ENCODE measurements at regions not wholly inside any gene's neighbourhood (a gene's known extent, or its start where the extent isn't known, plus 50 kb on each side); places are given as distances from the start of the nearest gene placed in this dataset.

GRCh38 chr14:97564334-97564733, 767.2 kb downstream of the VRK1 start:
- TF ChIP-seq POLR2A (IDR thresholded peaks at IDR 0.05; ENCODE audit: low read depth, low read length): no peak
- FAIRE-seq: no peak
- DNase-seq (ENCODE audit: insufficient read length, low spot score): no peak

DNA sequence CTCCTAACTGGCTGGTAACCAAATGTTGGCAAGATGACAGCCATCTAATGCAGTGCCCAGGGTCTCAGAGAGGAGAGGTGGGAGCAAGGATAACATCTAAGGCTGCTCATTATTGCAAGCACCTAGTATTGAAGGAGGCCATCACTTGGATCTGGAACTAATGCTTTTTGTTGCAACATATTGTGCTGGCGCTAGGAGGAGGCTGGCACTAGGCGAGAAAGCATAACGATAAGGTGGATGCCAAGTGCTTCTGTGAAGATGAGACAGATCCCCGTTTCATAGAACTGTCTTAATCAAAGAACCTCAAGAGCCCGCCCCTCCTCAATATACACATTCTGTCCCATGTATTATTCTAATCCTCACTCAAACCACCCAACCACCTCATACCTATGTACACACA, 774.0 kb downstream of the VRK1 start:
- DNase-seq (ENCODE audit: insufficient read length, low spot score): no peak
- no peak for FAIRE-seq
- no peak for TF ChIP-seq POLR2A (IDR thresholded peaks at IDR 0.05; ENCODE audit: low read depth, low read length)

GRCh38 chr14:97571866-97572555, 774.8 kb downstream of the VRK1 start:
- no peak for TF ChIP-seq POLR2A (IDR thresholded peaks at IDR 0.05; ENCODE audit: low read depth, low read length)
- no peak for FAIRE-seq
- no peak for DNase-seq (ENCODE audit: insufficient read length, low spot score)

DNA sequence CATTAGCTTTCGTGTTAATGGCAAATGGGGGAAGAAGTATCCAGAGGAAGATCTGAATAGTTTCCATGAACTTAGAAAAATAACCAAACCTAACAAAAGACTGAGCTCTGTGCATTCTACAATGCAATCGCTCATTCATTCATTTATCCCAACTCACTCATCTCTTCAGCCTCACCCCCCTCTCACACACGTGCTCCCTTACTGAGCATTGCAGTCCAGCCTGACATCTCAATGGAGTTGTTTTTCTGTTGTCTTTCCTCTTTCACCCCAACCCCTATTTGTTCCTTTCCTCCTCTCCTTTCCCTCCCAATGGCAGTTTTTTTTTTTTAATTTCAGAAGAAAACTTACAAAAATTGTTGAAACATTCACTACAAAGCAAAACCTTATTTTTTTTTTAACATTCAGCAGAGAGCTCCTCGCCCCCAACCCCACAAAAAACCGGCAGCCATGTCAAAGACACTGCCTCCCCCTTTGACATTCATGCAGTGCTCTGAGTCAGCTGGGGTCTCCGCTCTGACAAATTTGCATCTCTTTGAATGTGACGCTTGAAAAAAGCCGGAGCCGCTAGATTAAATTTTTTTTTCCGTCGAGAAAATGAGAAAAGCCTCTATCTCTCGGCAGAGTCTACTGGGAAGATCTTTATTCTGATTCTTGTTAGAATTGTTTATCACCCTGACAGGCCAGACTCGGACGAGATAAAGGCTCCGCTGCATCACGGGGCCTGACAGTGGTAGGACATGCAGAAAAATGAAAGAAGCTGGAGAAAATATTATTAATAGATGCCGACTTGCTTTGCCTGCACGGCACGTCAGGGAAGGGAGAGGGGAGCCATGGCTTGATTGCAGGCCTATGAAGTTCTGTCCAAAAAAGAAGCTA, 775.6 kb downstream of the VRK1 start:
- no peak for DNase-seq (ENCODE audit: insufficient read length, low spot score)
- no peak for FAIRE-seq
- no peak for TF ChIP-seq POLR2A (IDR thresholded peaks at IDR 0.05; ENCODE audit: low read depth, low read length)

DNA sequence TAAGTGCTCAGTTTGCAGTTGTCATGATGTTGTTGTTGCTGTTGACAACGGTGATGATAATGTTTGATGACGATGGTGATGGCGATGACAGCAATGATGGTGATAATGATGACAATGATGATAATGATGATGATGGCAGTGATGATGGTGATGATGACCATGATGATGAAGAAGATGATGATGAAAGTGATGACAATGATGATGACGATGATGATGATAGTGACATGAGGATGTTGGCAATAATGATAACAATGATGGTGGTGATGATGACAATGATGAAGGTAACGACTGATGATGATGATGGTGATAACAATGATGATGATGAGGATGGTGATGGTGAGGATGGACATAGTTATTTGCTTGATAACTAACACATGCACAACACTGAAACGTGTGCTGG, 778.5 kb downstream of the VRK1 start:
- no peak for FAIRE-seq
- no peak for TF ChIP-seq POLR2A (IDR thresholded peaks at IDR 0.05; ENCODE audit: low read depth, low read length)
- DNase-seq (ENCODE audit: insufficient read length, low spot score): no peak

- DNase-seq (ENCODE audit: insufficient read length, low spot score) (no peak), FAIRE-seq (no peak)
- TF ChIP-seq POLR2A (IDR thresholded peaks at IDR 0.05; ENCODE audit: low read depth, low read length): no peak
Observed at GRCh38 chr14:97578982-97579548, 781.9 kb downstream of the VRK1 start.

GRCh38 chr14:97581016-97581415, 783.8 kb downstream of the VRK1 start:
- FAIRE-seq (no peak), DNase-seq (ENCODE audit: insufficient read length, low spot score) (no peak)
- no peak for TF ChIP-seq POLR2A (IDR thresholded peaks at IDR 0.05; ENCODE audit: low read depth, low read length)

- TF ChIP-seq POLR2A (IDR thresholded peaks at IDR 0.05; ENCODE audit: low read depth, low read length): no peak
- DNase-seq (ENCODE audit: insufficient read length, low spot score) (no peak), FAIRE-seq (no peak)
Observed at GRCh38 chr14:97582022-97582421, 784.8 kb downstream of the VRK1 start.

- FAIRE-seq (no peak), DNase-seq (ENCODE audit: insufficient read length, low spot score) (no peak)
Observed at GRCh38 chr14:97584528-97584927, 787.3 kb downstream of the VRK1 start.

GRCh38 chr14:97592341-97592980, 795.3 kb downstream of the VRK1 start:
- DNase-seq (ENCODE audit: insufficient read length, low spot score): no peak
- no peak for TF ChIP-seq POLR2A (IDR thresholded peaks at IDR 0.05; ENCODE audit: low read depth, low read length)
- FAIRE-seq: no peak

More at GRCh38 chr14:97584528-97584927, 787.3 kb downstream of the VRK1 start:
- TF ChIP-seq POLR2A (IDR thresholded peaks at IDR 0.05; ENCODE audit: low read depth, low read length): no peak

- no peak for TF ChIP-seq POLR2A (IDR thresholded peaks at IDR 0.05; ENCODE audit: low read depth, low read length)
- FAIRE-seq: no peak
- DNase-seq (ENCODE audit: insufficient read length, low spot score): no peak
Observed at GRCh38 chr14:97594306-97594705, 797.1 kb downstream of the VRK1 start.

DNA sequence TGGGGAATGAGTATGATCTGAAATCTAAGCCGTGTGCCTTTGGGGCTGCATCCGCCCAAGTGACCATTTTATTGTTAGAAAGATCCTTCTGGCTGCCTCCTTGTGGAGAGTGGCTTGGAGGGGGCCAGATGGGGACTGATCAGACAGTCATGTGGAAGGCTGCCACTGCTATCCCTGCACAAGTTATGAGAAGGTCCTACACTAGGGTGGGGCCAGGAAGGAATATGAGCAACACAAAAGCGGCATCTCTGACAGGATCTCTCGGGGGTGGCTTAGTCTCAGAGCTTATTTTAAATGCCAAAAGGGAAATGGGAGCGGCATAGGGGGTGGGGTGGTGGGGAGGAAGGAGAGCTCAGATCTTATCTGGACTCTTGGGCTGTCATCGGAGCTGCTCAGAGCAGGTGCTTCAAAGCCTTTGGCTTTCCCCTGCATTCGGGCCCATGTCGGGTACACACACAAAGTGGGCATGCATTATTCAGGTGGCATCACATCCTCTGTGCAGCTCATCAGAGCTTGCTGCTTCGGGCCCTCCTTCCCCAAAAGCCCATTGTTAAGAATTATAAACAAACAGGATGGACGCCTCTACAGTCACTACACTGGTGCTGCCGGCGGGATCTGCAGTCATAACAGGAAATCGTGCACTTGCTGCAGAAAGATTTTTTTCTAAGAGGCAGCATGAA, 805.4 kb downstream of the VRK1 start:
- DNase-seq (ENCODE audit: insufficient read length, low spot score): no peak
- no peak for TF ChIP-seq POLR2A (IDR thresholded peaks at IDR 0.05; ENCODE audit: low read depth, low read length)
- FAIRE-seq: no peak

DNA sequence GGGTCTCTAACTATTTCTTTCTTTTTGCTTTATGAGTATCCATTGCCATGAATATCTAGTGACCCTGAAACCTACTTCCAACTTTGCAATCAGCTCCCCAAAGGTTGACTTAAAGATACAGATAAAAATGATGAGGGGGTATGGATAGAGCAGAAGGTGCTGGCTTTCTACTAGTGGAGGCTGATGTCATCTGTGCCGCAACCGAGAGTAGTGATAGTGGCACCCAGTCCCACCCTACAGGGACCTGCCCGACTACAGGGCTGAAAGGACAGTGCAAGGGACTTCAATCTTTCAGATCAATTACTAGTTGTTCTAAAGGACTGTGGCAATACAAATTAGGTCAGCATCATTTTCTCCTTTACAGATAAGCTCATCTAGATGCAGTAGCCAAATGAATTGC, 806.0 kb downstream of the VRK1 start:
- no peak for TF ChIP-seq POLR2A (IDR thresholded peaks at IDR 0.05; ENCODE audit: low read depth, low read length)
- FAIRE-seq (no peak), DNase-seq (ENCODE audit: insufficient read length, low spot score) (no peak)

DNA sequence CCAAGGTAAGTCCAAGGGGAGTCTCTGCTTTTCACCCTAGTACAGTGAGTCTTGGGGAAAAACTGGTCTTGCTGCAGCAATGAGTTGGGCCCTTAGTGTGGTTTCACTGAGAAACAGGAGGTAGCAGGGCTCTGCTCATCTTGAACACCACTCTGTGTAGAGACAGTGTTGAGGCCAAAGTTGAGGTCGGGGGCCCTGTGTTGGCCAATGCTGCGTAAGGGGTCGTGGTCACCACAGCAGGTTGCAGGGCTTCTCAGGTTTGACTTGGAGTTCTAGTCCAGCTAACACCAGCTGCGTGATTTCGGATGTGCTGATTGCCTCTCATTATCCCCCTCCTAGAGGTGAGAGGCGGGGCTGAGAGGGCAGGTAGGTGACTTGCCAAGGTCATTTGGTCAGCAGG, 807.5 kb downstream of the VRK1 start:
- DNase-seq (ENCODE audit: insufficient read length, low spot score) (no peak), FAIRE-seq (no peak)
- no peak for TF ChIP-seq POLR2A (IDR thresholded peaks at IDR 0.05; ENCODE audit: low read depth, low read length)

Data from H54 (cell line).